HEK293 (cell line): ENCODE measurements at regions not wholly inside any gene's neighbourhood (a gene's known extent, or its start where the extent isn't known, plus 50 kb on each side); places are given as distances from the start of the nearest gene placed in this dataset.

Experiments
- CTCF ChIA-PET: fragments of 350-600 bp; formaldehyde crosslinking; extraction: SDS; loops from one replicate; lab custom pipeline; 2021; ENCODE audit warnings: antibody characterized with exemption; lab: Yijun Ruan, JAX
- POLR2A ChIA-PET: fragments of 300-600 bp; formaldehyde crosslinking; extraction: SDS; loops from one replicate; lab custom pipeline; 2020; ENCODE audit warnings: antibody characterized with exemption, inconsistent platforms; lab: Yijun Ruan, JAX
- H3K27ac ChIP-seq: fragments of 200-500 bp; sonication (Bioruptor generic); 2 replicates; pipeline ENCODE4 v1.5.1; 2014; ENCODE audit warnings: low read depth, low read length, control low read depth, inconsistent platforms; ENCODE audit errors: extremely low read depth
- H3K36me3 ChIP-seq, 2 experiments: fragments of 200-500 bp in 1 of 2; sonication (Bioruptor generic) in 1 of 2; 1 replicate in 1 of 2; 2 replicates in 1 of 2; pipeline ENCODE4 v1.5.1; 2014 to 2017; ENCODE audit warnings: inconsistent platforms in 2 of 2, low read length in 2 of 2; ENCODE audit not compliant: control insufficient read depth in 2 of 2, insufficient read depth in 1 of 2
- H3K4me1 ChIP-seq: fragments of 200-500 bp; sonication (Bioruptor generic); 2 replicates; pipeline ENCODE4 v1.5.1; 2014; ENCODE audit warnings: mild to moderate bottlenecking, low read length, inconsistent platforms; ENCODE audit not compliant: control insufficient read depth, insufficient read depth
- H3K4me3 ChIP-seq: 2 replicates; pipeline ENCODE4 v1.5.1; 2011; ENCODE audit warnings: low read depth, mild to moderate bottlenecking, control low read depth, low read length, moderate library complexity
- H3K9me3 ChIP-seq: fragments of 200-500 bp; sonication (Bioruptor generic); 2 replicates; pipeline ENCODE4 v1.5.1; 2014; ENCODE audit warnings: low read depth, low read length, inconsistent platforms; ENCODE audit not compliant: control insufficient read depth, insufficient read depth
- FEZF1 ChIP-seq: fragments of 450-650 bp; formaldehyde crosslinking; IDR thresholded peaks from 2 replicates; pipeline ENCODE4 v1.5.1; 2016; ENCODE audit warnings: missing biosample characterization, missing genetic modification characterization
- GFI1B ChIP-seq: fragments of 450-650 bp; formaldehyde crosslinking; IDR thresholded peaks from 2 replicates; pipeline ENCODE4 v1.5.1; 2016; ENCODE audit warnings: missing biosample characterization, missing genetic modification characterization
- KLF17 ChIP-seq: fragments of 450-650 bp; formaldehyde crosslinking; IDR thresholded peaks from 2 replicates; pipeline ENCODE4 v1.5.1; 2016; ENCODE audit warnings: missing biosample characterization, missing genetic modification characterization
- PRDM4 ChIP-seq: fragments of 450-650 bp; formaldehyde crosslinking; IDR thresholded peaks from 2 replicates; pipeline ENCODE4 v1.5.1; 2017; ENCODE audit warnings: missing biosample characterization, missing genetic modification characterization
- YY2 ChIP-seq: fragments of 450-650 bp; formaldehyde crosslinking; IDR thresholded peaks from 2 replicates; pipeline ENCODE4 v1.5.1; 2016; ENCODE audit warnings: missing biosample characterization, missing genetic modification characterization
- ZNF10 ChIP-seq: fragments of 450-650 bp; formaldehyde crosslinking; IDR thresholded peaks from 2 replicates; pipeline ENCODE4 v1.5.1; 2017; ENCODE audit warnings: missing biosample characterization, missing genetic modification characterization
- ZNF23 ChIP-seq: fragments of 450-650 bp; formaldehyde crosslinking; IDR thresholded peaks from 2 replicates; pipeline ENCODE4 v1.5.1; 2016; ENCODE audit warnings: missing biosample characterization, missing genetic modification characterization, borderline replicate concordance
- ZNF292 ChIP-seq: fragments of 450-650 bp; formaldehyde crosslinking; IDR thresholded peaks from 2 replicates; pipeline ENCODE4 v1.5.1; 2016; ENCODE audit warnings: low read depth, missing biosample characterization, missing genetic modification characterization, borderline replicate concordance
- ZNF341 ChIP-seq: fragments of 450-650 bp; formaldehyde crosslinking; IDR thresholded peaks from 2 replicates; pipeline ENCODE4; 2016; ENCODE audit warnings: low read depth, missing biosample characterization, missing genetic modification characterization
- ZNF37A ChIP-seq: fragments of 450-650 bp; IDR thresholded peaks from 2 replicates; pipeline ENCODE4 v1.5.1; 2018; ENCODE audit warnings: missing biosample characterization, missing genetic modification characterization
- ZNF548 ChIP-seq: fragments of 450-650 bp; formaldehyde crosslinking; IDR thresholded peaks from 2 replicates; pipeline ENCODE4 v1.5.1; 2016; ENCODE audit warnings: missing biosample characterization, missing genetic modification characterization
- ZNF580 ChIP-seq: fragments of 450-650 bp; formaldehyde crosslinking; IDR thresholded peaks from 2 replicates; pipeline ENCODE4 v1.5.1; 2016; ENCODE audit warnings: missing biosample characterization, missing genetic modification characterization
- ZNF626 ChIP-seq: fragments of 450-650 bp; sonication (Bioruptor Pico); formaldehyde crosslinking; IDR thresholded peaks from 2 replicates; pipeline ENCODE4 v1.5.1; 2018; ENCODE audit warnings: missing biosample characterization, missing genetic modification characterization, inconsistent platforms
- ZNF692 ChIP-seq: fragments of 450-650 bp; formaldehyde crosslinking; IDR thresholded peaks from 2 replicates; pipeline ENCODE4 v1.5.1; 2016; ENCODE audit warnings: missing biosample characterization, missing genetic modification characterization
- ZSCAN18 ChIP-seq: fragments of 450-650 bp; formaldehyde crosslinking; IDR thresholded peaks from 2 replicates; pipeline ENCODE4 v1.5.1; 2016; ENCODE audit warnings: missing biosample characterization, missing genetic modification characterization
- TF ChIP-seq, protein P1 (sequence below): fragments of 450-650 bp; formaldehyde crosslinking; IDR thresholded peaks from 2 replicates; pipeline ENCODE4 v1.5.1; 2017; ENCODE audit warnings: missing biosample characterization, missing genetic modification characterization
- TF ChIP-seq, protein P2 (sequence below): fragments of 450-650 bp; formaldehyde crosslinking; IDR thresholded peaks from 2 replicates; pipeline ENCODE4 v1.5.1; 2016; ENCODE audit warnings: missing biosample characterization, missing genetic modification characterization

GRCh38 chr1:57605933-57606332 is 182.1 kb upstream of the DAB1 start:
- CTCF ChIA-PET, result no interaction called here
- TF ChIP-seq ZNF692 (no peak), ZNF580 (tag by site-specific recombination) (no peak), PRDM4 (no peak), ZNF23 (tag by site-specific recombination) (no peak), ZNF548 (no peak), KLF17 (no peak)

DNA sequence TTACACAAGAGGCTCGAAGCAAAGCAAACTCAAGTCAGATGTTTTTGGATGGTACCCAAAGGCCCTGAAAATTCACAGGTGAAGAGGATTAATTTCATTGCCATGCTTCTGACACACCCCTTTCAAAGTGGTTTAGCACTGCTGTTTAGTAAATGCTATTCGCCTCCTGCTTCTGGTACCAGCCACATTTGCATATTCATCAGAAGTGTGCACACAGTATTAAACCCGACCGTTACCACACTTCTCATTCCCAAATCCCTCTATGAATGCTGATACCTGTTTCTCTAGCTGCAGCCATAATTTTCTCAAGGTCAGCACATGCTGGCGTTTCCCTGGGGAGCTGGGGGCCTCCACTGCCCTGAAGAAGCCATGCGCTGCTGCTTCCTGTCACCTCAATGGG is 179.8 kb upstream of the DAB1 start:
- Histone ChIP-seq H3K27ac (no peak overlapping the region), H3K36me3 (no peaks in the 10 kb centered on the region), H3K4me3 (no peak overlapping the region), H3K4me1 (no peaks in the 10 kb centered on the region), H3K9me3 (no peaks in the 10 kb centered on the region)
- POLR2A ChIA-PET, result no interaction called here
- CTCF ChIA-PET, result no interaction called here
- TF ChIP-seq ZNF292, result no peak
- TF ChIP-seq ZNF37A (tag by site-specific recombination), result no peak
- TF ChIP-seq GFI1B (tag by site-specific recombination), result no peak
- TF ChIP-seq ZNF626, result no peak
- TF ChIP-seq, protein P1, sequence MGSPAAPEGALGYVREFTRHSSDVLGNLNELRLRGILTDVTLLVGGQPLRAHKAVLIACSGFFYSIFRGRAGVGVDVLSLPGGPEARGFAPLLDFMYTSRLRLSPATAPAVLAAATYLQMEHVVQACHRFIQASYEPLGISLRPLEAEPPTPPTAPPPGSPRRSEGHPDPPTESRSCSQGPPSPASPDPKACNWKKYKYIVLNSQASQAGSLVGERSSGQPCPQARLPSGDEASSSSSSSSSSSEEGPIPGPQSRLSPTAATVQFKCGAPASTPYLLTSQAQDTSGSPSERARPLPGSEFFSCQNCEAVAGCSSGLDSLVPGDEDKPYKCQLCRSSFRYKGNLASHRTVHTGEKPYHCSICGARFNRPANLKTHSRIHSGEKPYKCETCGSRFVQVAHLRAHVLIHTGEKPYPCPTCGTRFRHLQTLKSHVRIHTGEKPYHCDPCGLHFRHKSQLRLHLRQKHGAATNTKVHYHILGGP, result no peak

More at GRCh38 chr1:57605933-57606332, 182.1 kb upstream of the DAB1 start:
- H3K4me1 ChIP-seq, result no peaks in the 10 kb centered on the region
- no peak overlapping the region for H3K4me3 ChIP-seq
- H3K27ac ChIP-seq, result no peak overlapping the region
- H3K9me3 ChIP-seq, result no peaks in the 10 kb centered on the region
- POLR2A ChIA-PET, result no interaction called here
- no peaks in the 10 kb centered on the region for H3K36me3 ChIP-seq

- Histone ChIP-seq H3K4me3 (no peak overlapping the region), H3K36me3 (no peaks in the 10 kb centered on the region), H3K27ac (no peak overlapping the region), H3K4me1 (no peaks in the 10 kb centered on the region), H3K9me3 (no peaks in the 10 kb centered on the region)
- CTCF ChIA-PET, result no interaction called here
- POLR2A ChIA-PET, result no interaction called here
- TF ChIP-seq FEZF1 (tag by site-specific recombination) (no peak), ZNF341 (tag by site-specific recombination) (no peak), YY2 (tag by site-specific recombination) (no peak), ZNF10 (tag by site-specific recombination) (no peak), ZSCAN18 (no peak), PRDM4 (no peak)
- TF ChIP-seq, protein P2, sequence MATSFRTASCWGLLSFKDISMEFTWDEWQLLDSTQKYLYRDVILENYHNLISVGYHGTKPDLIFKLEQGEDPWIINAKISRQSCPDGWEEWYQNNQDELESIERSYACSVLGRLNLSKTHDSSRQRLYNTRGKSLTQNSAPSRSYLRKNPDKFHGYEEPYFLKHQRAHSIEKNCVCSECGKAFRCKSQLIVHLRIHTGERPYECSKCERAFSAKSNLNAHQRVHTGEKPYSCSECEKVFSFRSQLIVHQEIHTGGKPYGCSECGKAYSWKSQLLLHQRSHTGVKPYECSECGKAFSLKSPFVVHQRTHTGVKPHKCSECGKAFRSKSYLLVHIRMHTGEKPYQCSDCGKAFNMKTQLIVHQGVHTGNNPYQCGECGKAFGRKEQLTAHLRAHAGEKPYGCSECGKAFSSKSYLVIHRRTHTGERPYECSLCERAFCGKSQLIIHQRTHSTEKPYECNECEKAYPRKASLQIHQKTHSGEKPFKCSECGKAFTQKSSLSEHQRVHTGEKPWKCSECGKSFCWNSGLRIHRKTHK, result no peak
Measured at GRCh38 chr1:57600424-57600823, 176.6 kb upstream of the DAB1 start.
